WERI-Rb-1 (cell line): ENCODE measurements at regions not wholly inside any gene's neighbourhood (a gene's known extent, or its start where the extent isn't known, plus 50 kb on each side); places are given as distances from the start of the nearest gene placed in this dataset.

ENCODE experiments used
- DNase-seq: peaks from one replicate; pipeline ENCODE4 v3.0.0-alpha.2; 2020
- H3K27ac ChIP-seq: fragments of 250-450 bp; sonication (Bioruptor Pico); 2 replicates; pipeline ENCODE4 v1.5.1; 2020; ENCODE audit warnings: mild to moderate bottlenecking, moderate library complexity
- H3K27me3 ChIP-seq: fragments of 250-450 bp; sonication (Bioruptor Pico); 2 replicates; pipeline ENCODE4 v1.5.1; 2021; ENCODE audit warnings: mild to moderate bottlenecking, low read depth, moderate library complexity; ENCODE audit not compliant: insufficient read depth, severe bottlenecking
- H3K36me3 ChIP-seq: fragments of 250-450 bp; sonication (Bioruptor Pico); 2 replicates; pipeline ENCODE4 v1.5.1; 2020; ENCODE audit warnings: mild to moderate bottlenecking, moderate library complexity
- H3K4me3 ChIP-seq: 2 replicates; pipeline ENCODE4 v1.5.1; 2011; ENCODE audit warnings: low read depth, mild to moderate bottlenecking, control low read depth, low read length
- H3K9me3 ChIP-seq: fragments of 250-450 bp; sonication (Bioruptor Pico); 2 replicates; pipeline ENCODE4 v1.5.1; 2021; ENCODE audit warnings: mild to moderate bottlenecking, moderate library complexity; ENCODE audit not compliant: severe bottlenecking
- CTCF ChIP-seq: IDR thresholded peaks from 2 replicates; pipeline ENCODE4 v1.5.1; 2011; ENCODE audit warnings: low read depth, mild to moderate bottlenecking, control low read depth, inconsistent platforms, low read length

- Histone ChIP-seq H3K27me3 (no peaks in the 10 kb centered on the region), H3K27ac (no peak overlapping the region), H3K36me3 (no peaks in the 10 kb centered on the region), H3K9me3 (no peaks in the 10 kb centered on the region), H3K4me3 (no peak overlapping the region)
- TF ChIP-seq CTCF = no peak
- no peak for DNase-seq
These were observed 67.4 kb upstream of the HS6ST1 start for GRCh38 chr2:128386066-128386465.

GRCh38 chr2:128388499-128388941 lies 69.9 kb upstream of the HS6ST1 start:
- no peaks in the 10 kb centered on the region for H3K27me3 ChIP-seq
- H3K9me3 ChIP-seq = no peaks in the 10 kb centered on the region
- H3K4me3 ChIP-seq = no peak overlapping the region
- H3K27ac ChIP-seq = no peak overlapping the region
- no peaks in the 10 kb centered on the region for H3K36me3 ChIP-seq
- TF ChIP-seq CTCF = no peak
- DNase-seq = no peak

GRCh38 chr2:128389388-128390086 lies 70.9 kb upstream of the HS6ST1 start:
- no peaks in the 10 kb centered on the region for H3K36me3 ChIP-seq
- no peak for TF ChIP-seq CTCF
- no peaks in the 10 kb centered on the region for H3K27me3 ChIP-seq
- no peaks in the 10 kb centered on the region for H3K9me3 ChIP-seq
- no peak overlapping the region for H3K27ac ChIP-seq
- no peak for DNase-seq
- H3K4me3 ChIP-seq = no peak overlapping the region

- no peak for DNase-seq
These were observed 71.8 kb upstream of the HS6ST1 start for GRCh38 chr2:128390256-128390990.

GRCh38 chr2:128390991-128391630 lies 72.4 kb upstream of the HS6ST1 start:
- Histone ChIP-seq H3K36me3 (no peaks in the 10 kb centered on the region), H3K4me3 (no peak overlapping the region), H3K9me3 (no peaks in the 10 kb centered on the region), H3K27ac (no peak overlapping the region), H3K27me3 (no peaks in the 10 kb centered on the region)
- DNase-seq = no peak
- TF ChIP-seq CTCF = no peak

More at GRCh38 chr2:128390256-128390990, 71.8 kb upstream of the HS6ST1 start:
- Histone ChIP-seq H3K9me3 (no peaks in the 10 kb centered on the region), H3K27ac (no peak overlapping the region), H3K4me3 (no peak overlapping the region), H3K27me3 (no peaks in the 10 kb centered on the region), H3K36me3 (no peaks in the 10 kb centered on the region)
- no peak for TF ChIP-seq CTCF
